Endothelial cell of umbilical vein (primary cell): ENCODE measurements at regions not wholly inside any gene's neighbourhood (a gene's known extent, or its start where the extent isn't known, plus 50 kb on each side); places are given as distances from the start of the nearest gene placed in this dataset.

Experiments
- BruUV-seq: library from RNA; stranded (reverse); fragments of 400-500 nt; replicated peaks from 2 replicates; lab custom pipeline; 2021; lab: Mats Ljungman, UMichigan
- CTCF ChIA-PET: fragments of 300-600, 350-600 bp; sonication (Branson Sonifier 250); formaldehyde crosslinking; loops from one replicate; lab custom pipeline; 2021; ENCODE audit warnings: antibody characterized with exemption, inconsistent platforms; lab: Charles Lee
- POLR2A ChIA-PET: fragments of 300-600, 350-600 bp; sonication (Branson Sonifier 250); formaldehyde crosslinking; loops from one replicate; lab custom pipeline; 2021; ENCODE audit warnings: antibody characterized with exemption, inconsistent platforms; lab: Charles Lee
- DNase-seq: peaks from one replicate; pipeline ENCODE4 v3.0.0-alpha.2; 2011; ENCODE audit warnings: low read depth, low spot score
- FAIRE-seq: peaks from 2 replicates; lab custom pipeline; 2011; peaks lifted over from hg19 to GRCh38; lab: Jason Lieb, UNC
- H2AFZ ChIP-seq: 2 replicates; pipeline ENCODE4 v1.6.0; 2012; ENCODE audit warnings: low read depth, low read length, control low read depth, inconsistent platforms
- H3K27ac ChIP-seq: 2 replicates; pipeline ENCODE4 v1.5.1; 2011; ENCODE audit warnings: low read depth, mild to moderate bottlenecking, control low read depth, low read length, moderate library complexity; ENCODE audit not compliant: insufficient read depth
- H3K27me3 ChIP-seq, 2 experiments: 2 replicates each; pipeline versions ENCODE4 v1.6.0 to v1.6.1; 2011; ENCODE audit warnings: low read length in 2 of 2, mixed read lengths in 1 of 2; ENCODE audit not compliant: control insufficient read depth in 2 of 2, insufficient read depth in 2 of 2
- H3K36me3 ChIP-seq, 2 experiments: 2 replicates in 1 of 2; 3 replicates in 1 of 2; pipeline ENCODE4 v1.5.1; 2011; ENCODE audit warnings: low read length in 2 of 2, mild to moderate bottlenecking in 1 of 2, moderate library complexity in 1 of 2; ENCODE audit not compliant: control insufficient read depth in 2 of 2, insufficient read depth in 2 of 2; ENCODE audit errors: extremely low read depth in 1 of 2
- H3K4me1 ChIP-seq: 3 replicates; pipeline ENCODE4 v1.5.1; 2011; ENCODE audit warnings: mild to moderate bottlenecking, low read length; ENCODE audit not compliant: control insufficient read depth, insufficient read depth; ENCODE audit errors: extremely low read depth
- H3K4me2 ChIP-seq: 2 replicates; pipeline ENCODE4 v1.6.1; 2011; ENCODE audit warnings: low read length, control low read depth, mixed read lengths; ENCODE audit not compliant: insufficient read depth
- H3K4me3 ChIP-seq, 3 experiments: fragments of 200-600 bp in 1 of 3; sonication (generic), shearing (Covaris generic) in 1 of 3; replicated peaks in 1 of 3; 2 replicates each; pipeline ENCODE4 v1.5.1; 2011 to 2016; ENCODE audit warnings: control low read depth in 3 of 3, low read length in 3 of 3, mild to moderate bottlenecking in 2 of 3, inconsistent platforms in 1 of 3, low read depth in 1 of 3, moderate library complexity in 1 of 3; ENCODE audit not compliant: insufficient read depth in 1 of 3
- H3K79me2 ChIP-seq: 2 replicates; pipeline ENCODE4 v1.6.0; 2012; ENCODE audit warnings: low read length, inconsistent platforms; ENCODE audit not compliant: control insufficient read depth, insufficient read depth
- H3K9ac ChIP-seq: replicated peaks from 2 replicates; pipeline ENCODE3; 2011; ENCODE audit warnings: low read length, control low read depth; ENCODE audit not compliant: insufficient read depth; ENCODE audit errors: extremely low read depth
- H3K9me1 ChIP-seq: replicated peaks from 3 replicates; pipeline ENCODE4 v1.6.0; 2011; ENCODE audit warnings: mild to moderate bottlenecking, low read length; ENCODE audit not compliant: control insufficient read depth, insufficient read depth; ENCODE audit errors: extremely low read depth
- H3K9me3 ChIP-seq: replicated peaks from 2 replicates; pipeline ENCODE4 v1.5.1; 2012; ENCODE audit warnings: low read length, inconsistent platforms; ENCODE audit not compliant: control insufficient read depth, insufficient read depth
- H4K20me1 ChIP-seq: replicated peaks from 2 replicates; pipeline ENCODE3; 2011; ENCODE audit warnings: mild to moderate bottlenecking, low read length; ENCODE audit not compliant: control insufficient read depth, insufficient read depth; ENCODE audit errors: extremely low read depth
- EZH2 ChIP-seq: IDR thresholded peaks from 2 replicates; pipeline ENCODE4 v1.6.1; 2012; ENCODE audit warnings: borderline replicate concordance, low read depth, mild to moderate bottlenecking, moderate library complexity, low read length, inconsistent platforms; ENCODE audit not compliant: severe bottlenecking
- FOS ChIP-seq: IDR thresholded peaks from 2 replicates; pipeline ENCODE4 v1.6.1; 2011; ENCODE audit warnings: mild to moderate bottlenecking, low read length, moderate library complexity, borderline replicate concordance; ENCODE audit not compliant: insufficient read depth
- GATA2 ChIP-seq: IDR thresholded peaks from 2 replicates; pipeline ENCODE4 v1.7.0; 2011; ENCODE audit warnings: low read depth, mild to moderate bottlenecking, moderate library complexity, mixed read lengths, low read length; ENCODE audit not compliant: insufficient read length, insufficient read depth
- JUN ChIP-seq: IDR thresholded peaks from 2 replicates; pipeline ENCODE4 v1.6.1; 2011; ENCODE audit warnings: borderline replicate concordance, low read depth; ENCODE audit not compliant: insufficient read length, insufficient read depth
- MYC ChIP-seq: IDR thresholded peaks from one replicate; pipeline ENCODE4 v1.6.1; 2011; ENCODE audit warnings: mild to moderate bottlenecking, low read depth, low read length
- POLR2A ChIP-seq: IDR thresholded peaks from 2 replicates; pipeline ENCODE4 v1.6.1; 2012; ENCODE audit warnings: low read depth, mild to moderate bottlenecking, control low read depth, low read length
- POLR2AphosphoS5 ChIP-seq: IDR thresholded peaks from 2 replicates; pipeline ENCODE4 v1.6.1; 2012; ENCODE audit warnings: low read depth, mild to moderate bottlenecking, control low read depth, low read length, moderate library complexity; ENCODE audit not compliant: insufficient read depth
- dilution Hi-C: fragments of 300-500 bp; cut with MboI; formaldehyde crosslinking; loops from one replicate; pipeline ENCODE4 v1.15.0; 2019; ENCODE audit warnings: low sequenced_read_pairs; ENCODE audit not compliant: extremely low pct_ligation_motif_present
- intact Hi-C: fragments of 100-400 bp; cut with micrococcal nuclease; formaldehyde crosslinking; loops from one replicate; pipeline ENCODE4 v1.10.0; 2022
- TF ChIP-seq, protein P1 (sequence below): IDR thresholded peaks from 2 replicates; pipeline ENCODE4 v1.6.1; 2011; ENCODE audit not compliant: insufficient read depth, insufficient read length
- TF ChIP-seq, protein P2 (sequence below), 2 donors: IDR thresholded peaks; 1 replicate in 1 of 2; 2 replicates in 1 of 2; pipeline ENCODE4 v1.5.1; 2011; ENCODE audit warnings: low read length in 2 of 2, mild to moderate bottlenecking in 2 of 2, moderate library complexity in 2 of 2, control low read depth in 1 of 2, inconsistent platforms in 1 of 2, low read depth in 1 of 2; ENCODE audit not compliant: insufficient read depth in 1 of 2; ENCODE audit errors: extremely low read depth in 1 of 2

DNA sequence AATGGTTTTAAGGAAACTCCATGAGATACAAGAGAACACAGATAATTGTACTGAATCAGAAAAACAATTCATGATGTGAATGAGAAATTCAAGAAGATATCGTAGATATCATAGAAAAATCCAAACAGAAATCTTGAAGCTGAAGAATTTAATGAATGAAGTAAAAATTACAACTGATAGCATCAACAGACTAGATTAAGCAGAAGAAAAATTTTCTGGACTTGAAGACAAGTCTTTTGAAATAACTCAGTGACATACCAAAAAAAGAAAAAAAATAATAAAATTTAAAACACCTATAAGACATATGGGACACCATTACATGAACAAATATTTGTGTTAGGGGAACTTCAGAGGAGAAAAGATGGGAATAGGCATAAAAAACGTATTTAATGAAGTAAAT is 122.8 kb upstream of the SYT10 start:
- intact Hi-C loops (no loop called here), dilution Hi-C loops (no loop called here)
- Histone ChIP-seq H3K9ac (no peak overlapping the region), H3K36me3 (no peaks in the 10 kb centered on the region), H2AFZ (no peak overlapping the region), H3K4me2 (no peak overlapping the region), H3K4me3 (no peak overlapping the region), H3K9me1 (no peaks in the 10 kb centered on the region), H3K79me2 (no peaks in the 10 kb centered on the region), H4K20me1 (no peaks in the 10 kb centered on the region), H3K27me3 (no peaks in the 10 kb centered on the region), H3K4me1 (no peaks in the 10 kb centered on the region), H3K27ac (no peak overlapping the region), H3K9me3 (peaks cover 3% of the 10 kb centered on the region)
- BruUV-seq = no TSS peak
- POLR2A ChIA-PET = no interaction called here
- TF ChIP-seq, protein P1, sequence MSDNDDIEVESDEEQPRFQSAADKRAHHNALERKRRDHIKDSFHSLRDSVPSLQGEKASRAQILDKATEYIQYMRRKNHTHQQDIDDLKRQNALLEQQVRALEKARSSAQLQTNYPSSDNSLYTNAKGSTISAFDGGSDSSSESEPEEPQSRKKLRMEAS = no peak
- TF ChIP-seq FOS (no peak), GATA2 (no peak), JUN (no peak), POLR2A (no peak), EZH2 (no peak), POLR2AphosphoS5 (no peak), MYC (no peak)
- TF ChIP-seq, protein P2, sequence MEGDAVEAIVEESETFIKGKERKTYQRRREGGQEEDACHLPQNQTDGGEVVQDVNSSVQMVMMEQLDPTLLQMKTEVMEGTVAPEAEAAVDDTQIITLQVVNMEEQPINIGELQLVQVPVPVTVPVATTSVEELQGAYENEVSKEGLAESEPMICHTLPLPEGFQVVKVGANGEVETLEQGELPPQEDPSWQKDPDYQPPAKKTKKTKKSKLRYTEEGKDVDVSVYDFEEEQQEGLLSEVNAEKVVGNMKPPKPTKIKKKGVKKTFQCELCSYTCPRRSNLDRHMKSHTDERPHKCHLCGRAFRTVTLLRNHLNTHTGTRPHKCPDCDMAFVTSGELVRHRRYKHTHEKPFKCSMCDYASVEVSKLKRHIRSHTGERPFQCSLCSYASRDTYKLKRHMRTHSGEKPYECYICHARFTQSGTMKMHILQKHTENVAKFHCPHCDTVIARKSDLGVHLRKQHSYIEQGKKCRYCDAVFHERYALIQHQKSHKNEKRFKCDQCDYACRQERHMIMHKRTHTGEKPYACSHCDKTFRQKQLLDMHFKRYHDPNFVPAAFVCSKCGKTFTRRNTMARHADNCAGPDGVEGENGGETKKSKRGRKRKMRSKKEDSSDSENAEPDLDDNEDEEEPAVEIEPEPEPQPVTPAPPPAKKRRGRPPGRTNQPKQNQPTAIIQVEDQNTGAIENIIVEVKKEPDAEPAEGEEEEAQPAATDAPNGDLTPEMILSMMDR (IDR thresholded peaks at IDR 0.05; ENCODE audit: extremely low read depth in 1 of 2, insufficient read depth in 1 of 2, low read depth in 1 of 2, low read length in 2 of 2) = no peak
- FAIRE-seq (no peak), DNase-seq (no peak)
- CTCF ChIA-PET = no interaction called here
